CD1c-positive myeloid dendritic cell (primary cell): ENCODE measurements at regions not wholly inside any gene's neighbourhood (a gene's known extent, or its start where the extent isn't known, plus 50 kb on each side); places are given as distances from the start of the nearest gene placed in this dataset.

ENCODE experiments used
- DNase-seq: peaks from one replicate; pipeline ENCODE4 v3.0.0-alpha.2; 2016; ENCODE audit errors: extremely low spot score

DNA sequence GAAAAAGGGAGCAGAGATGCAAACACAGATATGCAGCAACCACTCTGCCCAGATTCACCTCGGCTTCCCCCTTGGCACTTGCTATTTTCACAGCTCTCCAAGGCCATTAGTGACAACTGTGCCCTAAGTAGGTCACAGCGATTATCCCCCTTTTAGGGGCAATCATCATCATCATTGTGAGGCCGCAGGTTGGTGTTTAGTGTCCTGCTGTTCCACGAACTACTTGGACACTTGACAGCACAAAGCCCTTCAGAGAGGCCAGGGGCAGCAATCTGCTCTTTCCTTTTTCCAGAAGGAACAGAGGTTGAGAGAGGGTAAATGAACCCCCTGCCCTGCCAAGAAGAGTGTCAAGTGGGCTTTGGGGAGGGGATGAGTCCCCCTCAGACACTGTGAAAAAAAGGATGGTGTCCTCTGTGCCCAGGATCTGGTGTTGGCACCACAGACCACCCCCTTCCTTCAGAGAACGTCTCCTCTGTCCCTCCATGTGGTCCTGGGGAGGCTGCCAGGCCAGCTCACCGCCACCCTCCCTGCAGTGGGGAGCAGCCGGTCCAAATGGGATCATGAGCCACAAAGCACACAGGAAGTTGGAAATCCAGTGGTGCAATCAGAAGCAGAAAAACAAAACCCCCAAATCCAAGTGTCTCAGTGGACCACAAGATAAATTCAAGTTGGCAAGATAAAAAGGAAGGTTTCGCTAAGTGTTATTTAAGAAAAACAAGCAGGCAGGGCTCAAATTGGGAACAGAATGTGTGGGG is 78.4 kb upstream of the MED9 start:
- no peak for DNase-seq

DNA sequence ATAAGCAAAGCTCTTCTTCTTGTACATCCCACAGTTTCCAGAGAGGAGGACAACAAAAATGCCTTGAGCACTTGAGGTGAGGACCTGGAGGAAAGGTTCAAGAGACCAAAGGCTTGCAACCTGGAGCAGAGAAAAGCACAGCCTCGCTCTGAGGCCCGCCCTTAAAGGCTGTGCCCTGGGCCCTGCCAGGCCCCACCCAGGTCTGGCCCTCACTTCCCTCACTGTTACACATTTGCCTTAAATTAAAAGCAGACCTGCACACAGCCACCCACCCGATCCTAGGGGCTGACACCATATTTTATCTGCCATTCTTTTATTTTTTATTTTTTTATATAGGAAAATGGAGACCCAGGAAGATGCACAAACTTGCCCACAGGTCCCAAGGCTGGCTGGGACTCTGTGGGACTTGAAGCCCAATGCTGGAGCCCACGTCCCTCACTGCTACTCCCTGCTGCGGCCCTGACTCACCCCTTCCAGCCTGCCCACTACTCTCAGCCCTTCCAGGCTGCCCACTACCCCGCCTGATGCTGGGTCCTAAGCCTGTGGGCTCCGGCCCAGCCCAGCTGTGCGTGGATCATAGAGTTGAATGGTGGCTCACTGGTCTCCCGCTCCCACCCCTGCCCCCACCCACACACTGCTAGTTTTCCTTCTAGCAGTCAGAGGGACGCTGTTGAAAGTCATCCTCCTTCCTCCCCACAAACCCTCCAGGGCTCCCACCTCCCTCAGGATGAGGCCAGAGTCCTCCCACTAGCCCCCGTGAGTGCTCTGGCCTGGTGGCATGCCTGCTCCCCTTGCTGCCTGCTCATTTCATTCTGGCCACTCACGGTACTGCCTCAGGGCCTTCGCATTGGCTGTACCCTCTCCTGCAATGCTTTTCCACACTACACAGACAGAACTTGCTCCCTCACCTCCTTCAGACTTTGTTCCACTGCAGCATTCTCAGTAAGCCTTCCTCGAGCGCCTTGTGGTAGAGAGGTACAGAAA is 77.6 kb upstream of the MED9 start:
- no peak for DNase-seq

DNA sequence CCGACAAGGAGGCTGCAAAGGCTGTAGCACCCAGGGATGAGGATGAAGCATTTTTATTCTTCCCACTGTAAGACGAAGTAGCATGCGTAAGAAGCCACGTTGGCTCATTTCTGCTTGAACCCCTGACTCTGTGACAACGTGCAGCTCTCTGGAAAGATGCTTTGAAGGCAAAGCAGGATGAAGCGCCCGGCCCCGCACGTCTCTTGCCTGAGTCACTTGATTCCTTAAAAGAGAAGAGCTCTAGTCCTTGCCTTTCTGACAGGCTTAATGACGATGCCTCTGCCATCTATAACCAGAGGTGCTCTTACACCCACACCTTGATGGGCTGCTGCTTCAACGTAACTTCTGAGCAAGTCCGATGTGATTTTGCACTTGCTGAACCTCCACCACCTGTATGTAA is 76.7 kb upstream of the MED9 start:
- DNase-seq = no peak

DNA sequence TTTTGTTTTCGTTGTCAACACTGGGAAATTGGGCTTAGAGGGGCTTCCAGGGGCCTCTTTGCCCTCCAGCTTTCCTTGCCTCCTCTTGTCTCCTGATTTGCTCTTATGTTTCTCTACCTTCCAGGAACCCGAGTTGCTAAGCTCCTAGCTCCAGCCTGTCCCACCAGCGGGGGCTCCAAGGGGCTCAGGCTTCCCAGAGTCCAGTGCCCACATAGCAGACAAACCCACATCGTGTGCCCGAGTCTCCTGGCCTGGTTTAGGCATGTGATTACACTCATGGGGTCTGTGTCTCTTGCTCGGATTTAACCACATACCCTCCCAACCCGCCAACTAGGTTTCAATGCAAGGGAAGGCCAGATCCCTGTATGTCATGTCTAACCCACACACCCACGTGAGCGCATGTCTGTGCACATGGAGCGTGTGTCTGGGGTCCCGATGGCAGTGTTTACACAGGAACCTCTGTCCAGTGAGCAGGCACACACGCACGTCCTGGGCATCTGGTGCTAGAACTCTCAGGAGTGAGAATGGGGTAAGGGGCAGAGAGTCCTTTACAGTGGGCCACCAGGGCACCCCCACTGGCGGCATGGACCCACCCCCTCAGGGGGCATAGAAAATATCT is 76.1 kb upstream of the MED9 start:
- DNase-seq = no peak

DNA sequence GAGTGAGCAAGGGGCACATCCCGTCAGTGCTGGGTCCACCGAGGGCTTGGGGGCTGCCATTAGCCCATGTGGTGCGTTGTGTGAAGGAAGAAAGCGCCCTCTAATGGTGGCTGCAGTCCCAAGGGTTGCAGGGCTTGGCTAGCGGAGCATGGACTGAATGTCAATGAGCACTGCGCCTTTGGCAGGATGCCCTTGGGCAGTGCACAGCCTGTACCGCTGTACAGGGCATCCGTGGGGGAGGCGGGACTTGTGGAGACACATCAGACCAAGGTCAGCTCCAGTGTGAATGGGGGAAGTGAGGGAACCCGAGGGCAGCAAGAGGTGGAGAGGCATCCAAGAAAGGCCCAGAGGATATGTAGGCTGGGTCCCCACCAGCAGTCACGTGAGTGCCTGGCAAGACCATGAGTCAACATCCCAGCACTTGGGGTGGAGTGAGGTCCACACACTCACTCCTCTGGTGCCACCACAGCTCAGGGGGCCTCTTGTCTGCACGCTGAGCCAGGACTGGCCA is 75.5 kb upstream of the MED9 start:
- peak; percentile 4 for DNase-seq

DNA sequence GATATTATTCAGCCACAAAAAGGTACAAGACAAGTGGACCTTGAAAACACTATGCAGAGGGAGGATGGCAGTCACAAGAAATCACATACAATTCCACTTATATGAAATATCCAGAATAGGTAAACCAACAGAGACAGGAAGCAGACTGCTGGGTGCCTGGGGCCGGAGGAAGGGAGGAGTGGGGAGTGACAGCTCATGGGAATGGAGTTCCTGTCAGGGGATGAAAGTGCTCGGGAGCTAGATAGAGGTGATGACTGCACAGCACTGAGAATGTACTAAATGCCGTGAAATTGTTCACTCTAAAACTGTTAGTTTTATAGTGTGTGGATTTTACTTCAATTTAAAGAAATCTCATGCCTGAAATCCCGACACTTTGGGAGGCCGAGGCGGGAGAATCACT is 74.2 kb upstream of the MED9 start:
- DNase-seq = no peak

DNA sequence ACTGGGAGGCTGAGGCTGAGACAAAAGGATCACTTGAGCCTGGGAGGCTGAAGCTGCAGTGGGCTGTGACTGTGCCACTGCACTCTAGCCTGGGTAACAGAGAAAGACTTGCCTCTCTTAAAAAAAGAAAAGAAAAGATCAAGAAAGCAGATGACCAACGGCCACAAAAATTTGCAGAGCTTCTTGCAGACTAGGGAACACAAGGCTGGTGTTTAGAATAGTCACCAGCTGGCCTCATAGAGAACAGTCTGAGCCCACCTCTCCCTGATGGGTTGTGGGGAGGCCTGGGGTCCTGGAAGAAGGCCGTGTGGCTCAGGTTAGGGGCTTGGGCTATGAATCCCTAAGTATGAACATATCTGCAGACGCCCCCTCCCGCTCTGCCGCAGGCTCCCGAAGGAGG is 73.7 kb upstream of the MED9 start:
- no peak for DNase-seq

DNA sequence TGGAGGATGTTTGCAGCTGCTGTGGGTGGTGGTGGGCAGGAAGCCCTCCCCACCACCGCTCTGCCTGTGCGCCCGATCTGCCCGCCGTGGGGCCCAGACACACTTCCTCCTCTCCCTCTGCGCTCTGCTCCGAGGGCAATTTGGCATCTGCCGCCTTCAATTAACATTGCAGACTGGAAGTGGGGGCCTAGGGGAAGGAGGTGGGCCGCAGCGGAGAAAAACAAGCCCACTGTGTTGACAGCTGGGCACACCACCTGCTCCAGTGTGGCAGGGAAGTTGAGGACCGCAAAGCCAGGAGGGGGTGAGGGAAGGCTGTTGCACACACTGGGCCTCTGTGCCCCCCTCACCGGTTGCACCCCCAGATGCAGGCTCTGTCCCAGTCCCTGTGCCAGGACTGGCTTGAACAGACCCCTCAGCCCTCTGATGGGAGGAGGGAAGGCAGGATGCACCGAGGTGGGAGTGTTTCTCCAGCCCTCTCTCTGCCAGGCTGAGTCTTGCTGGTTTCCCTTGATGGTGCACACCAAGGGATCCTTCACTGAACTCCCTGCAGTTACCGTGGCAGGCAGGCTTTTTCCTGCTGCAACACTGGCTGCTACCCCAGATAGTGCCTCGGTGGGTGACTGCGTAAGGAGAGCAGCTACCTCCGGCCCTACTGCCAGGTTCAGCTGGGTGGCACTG is 72.8 kb upstream of the MED9 start:
- peak; percentile 18 for DNase-seq

DNA sequence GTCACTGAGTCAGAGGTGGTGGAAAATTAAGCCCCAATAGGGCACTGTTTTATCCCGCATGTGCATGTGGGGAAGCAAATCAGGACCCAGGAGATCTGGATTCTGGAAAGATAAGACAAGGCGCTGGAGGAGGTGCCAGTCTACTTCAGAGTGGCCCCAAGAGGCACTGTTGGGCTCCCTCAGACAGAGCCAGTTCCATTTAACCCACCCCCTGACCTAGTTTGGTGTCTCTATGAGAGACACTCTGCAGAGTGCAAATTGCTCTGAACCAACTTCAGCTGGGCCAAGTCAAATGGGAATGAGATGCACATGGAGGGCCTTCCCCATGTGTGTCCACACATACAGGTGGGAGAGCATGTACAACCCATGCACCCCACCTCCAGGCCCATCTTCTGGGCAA is 71.1 kb upstream of the MED9 start:
- DNase-seq = no peak

DNA sequence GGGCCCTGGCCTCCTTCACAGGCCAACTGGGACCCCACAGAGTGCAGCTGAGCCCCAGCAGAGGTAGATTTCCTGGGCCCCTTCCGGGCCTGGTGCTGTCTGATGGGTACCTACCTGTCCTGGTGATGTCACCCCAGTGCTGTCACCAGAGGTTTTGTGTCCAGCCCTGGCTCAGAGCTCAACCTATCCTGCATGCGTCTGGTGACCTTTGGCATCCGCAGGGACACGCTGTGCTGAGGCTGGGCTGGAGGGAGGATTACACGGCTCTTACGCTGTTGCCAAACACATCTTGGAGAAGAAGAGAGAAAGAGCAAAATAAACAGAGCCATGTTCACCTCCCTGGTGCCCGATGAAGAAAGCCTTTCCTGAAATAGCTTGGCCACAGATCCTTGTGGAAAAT is 70.6 kb upstream of the MED9 start:
- DNase-seq = no peak

DNA sequence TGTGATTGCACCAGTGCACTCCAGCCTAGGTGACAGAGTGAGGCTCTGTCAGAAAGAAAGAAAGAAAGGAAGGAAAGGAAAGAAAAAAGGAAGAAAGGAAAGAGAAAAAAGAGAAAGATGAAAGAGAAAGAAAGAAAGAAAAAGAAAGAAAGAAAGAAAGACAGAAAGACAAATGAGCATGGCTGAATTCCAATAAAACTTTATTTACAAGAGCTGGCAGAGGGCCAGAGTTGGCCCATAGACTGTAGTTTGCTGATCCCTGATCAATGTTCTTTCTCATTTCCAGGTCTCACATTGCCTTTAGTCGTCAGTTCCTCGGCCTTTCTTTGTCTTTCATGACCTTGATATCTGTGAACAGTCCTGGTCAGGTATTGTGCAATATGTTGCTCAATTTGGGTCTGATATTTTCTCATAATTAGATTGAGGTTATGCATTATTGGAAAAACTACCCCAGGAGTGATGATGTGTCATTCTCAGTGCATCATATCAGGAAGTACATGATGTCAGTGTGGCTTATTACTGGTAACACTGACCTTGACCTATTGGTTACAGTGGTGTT is 68.5 kb upstream of the MED9 start:
- DNase-seq = peak; percentile 68

DNA sequence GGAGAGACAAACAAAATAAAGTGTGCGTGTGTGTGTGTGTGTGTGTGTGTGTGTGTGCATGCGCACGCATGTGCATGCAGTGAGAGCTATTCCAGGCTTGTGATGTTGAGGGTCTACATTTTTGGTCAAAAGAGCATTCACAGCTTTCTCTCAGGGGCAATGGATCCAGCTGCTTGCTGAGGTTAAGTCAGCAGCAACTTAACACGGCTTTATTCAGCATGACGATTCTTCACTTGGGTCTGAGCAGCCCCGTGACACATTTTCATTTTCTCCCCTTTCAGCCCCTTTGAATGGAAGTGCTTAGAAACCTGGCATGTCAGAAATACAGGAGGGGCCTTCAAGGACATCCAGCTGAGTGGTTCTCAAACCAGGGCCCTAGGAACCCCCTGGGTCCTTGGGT is 66.4 kb upstream of the MED9 start:
- no peak for DNase-seq

DNA sequence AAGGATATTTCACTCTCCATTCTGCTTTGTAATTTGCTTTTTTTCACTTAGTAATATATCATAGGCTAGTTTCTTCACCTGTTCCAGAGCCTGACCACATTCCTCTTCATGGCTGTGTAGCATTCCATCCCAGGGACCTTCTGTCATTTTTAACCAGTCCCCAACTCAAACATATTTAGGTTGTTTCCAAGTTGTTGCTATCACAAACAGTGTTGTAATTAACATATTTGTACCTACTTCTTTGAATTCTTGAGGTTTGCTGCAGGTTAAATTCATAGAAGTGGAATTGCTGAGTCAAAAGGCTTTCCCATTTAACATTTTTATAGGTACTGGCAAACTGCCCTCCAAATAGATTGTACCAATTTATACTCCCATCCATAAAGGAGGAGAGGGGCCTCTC is 65.1 kb upstream of the MED9 start:
- DNase-seq = no peak

DNA sequence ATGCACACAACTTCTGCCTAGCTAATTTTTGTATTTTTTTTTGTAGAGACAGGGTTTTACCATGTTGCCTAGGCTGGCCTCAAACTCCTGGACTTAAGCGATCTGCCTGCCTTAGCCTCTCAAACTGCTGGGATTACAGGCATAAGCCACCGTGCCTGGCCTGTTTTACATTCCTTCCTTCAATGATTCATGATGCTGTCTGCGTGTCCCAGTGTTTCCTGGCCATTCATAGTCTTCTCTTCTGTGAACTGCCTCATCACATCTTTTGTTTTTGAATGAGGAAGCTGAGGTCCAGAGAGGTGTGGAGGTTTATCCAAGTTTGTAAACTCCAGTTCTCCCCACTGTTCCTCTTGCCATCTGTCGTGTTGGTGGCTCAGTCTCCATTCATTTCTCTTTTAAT is 64.5 kb upstream of the MED9 start:
- DNase-seq = no peak

DNA sequence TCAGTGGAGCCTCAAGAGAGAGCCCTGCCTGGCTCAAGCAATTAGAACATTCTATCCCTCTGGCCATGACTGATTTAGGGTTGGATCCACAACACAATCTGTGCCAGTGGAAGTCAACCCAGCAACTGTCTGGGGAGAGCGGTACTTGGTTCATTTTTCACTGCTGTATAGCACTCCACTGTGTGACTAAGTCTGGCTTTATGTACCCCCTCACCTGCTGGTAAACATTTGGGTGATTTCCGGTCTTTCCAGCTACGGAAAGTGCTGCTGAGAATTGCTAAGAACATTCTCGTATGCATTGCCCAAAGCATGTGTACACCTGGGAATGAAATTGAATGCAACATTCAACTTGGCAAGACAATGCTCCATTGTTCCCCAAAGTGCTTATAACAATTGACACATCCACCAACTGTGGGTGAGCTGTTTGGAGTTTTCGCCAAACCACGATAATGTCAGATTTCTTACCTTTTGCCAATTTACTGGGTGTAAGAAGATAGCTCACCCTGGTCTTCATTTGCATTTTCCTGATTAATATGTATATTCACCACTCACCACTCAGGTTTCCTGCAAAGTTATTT is 63.5 kb upstream of the MED9 start:
- DNase-seq = no peak

DNA sequence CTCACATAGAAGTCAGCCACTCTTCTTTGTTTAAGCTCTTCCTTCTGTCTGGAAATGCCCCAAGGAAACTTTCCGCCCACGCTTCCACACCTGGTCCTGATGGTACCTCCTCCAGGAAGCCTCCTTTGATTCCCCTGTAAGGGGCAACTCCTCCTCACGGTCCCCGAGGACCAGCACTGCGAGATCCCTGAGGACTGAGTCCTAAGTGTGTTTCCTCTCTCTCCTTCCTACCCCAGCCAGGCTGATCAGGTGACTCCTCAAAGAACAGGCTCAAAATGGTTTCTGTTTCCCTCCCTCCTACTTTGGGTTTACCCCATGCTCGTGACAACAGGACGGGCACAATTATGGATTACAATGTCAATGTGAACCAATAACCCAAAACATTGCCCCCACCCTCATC is 63.0 kb upstream of the MED9 start:
- DNase-seq = no peak

DNA sequence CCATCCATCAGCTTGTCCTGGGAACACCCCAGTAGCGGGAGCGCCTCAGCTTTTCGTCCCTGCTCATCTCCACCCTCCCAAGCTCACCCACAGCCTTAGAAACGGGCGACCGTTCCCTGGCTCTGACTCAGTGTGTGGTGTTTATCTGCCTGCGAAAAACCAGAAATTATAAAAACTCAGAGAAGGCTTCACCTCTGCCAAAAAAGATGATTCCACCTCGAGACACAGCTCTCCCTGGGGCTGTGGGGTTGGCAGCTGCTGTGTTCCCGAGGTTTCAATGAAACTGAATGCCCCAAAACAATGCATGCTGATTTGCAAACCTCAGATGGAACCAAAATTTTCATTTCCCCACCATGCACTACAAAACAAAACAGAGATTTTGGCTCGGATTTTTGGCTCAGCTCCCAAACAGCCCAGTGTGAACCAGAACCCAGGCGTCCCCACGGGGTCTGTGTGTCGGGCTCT is 62.4 kb upstream of the MED9 start:
- no peak for DNase-seq

DNA sequence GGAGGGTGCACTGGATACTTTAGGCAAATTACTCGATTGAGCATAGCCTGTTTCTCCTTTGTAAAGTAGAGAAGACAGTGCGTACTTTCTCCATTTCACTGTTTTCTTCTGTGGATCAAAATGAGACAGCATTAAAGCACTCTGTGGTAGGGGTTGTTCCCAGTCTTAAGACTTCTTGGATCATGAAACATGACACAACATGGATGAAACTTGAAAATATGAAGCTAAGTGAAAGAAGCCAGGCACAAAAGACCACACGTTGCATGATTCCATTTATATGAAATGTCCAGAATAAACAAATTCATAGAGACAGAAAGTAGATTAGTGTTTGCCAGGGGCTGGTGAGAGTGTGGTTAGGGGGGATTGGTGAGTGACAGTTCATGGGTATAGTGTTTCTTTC is 61.8 kb upstream of the MED9 start:
- DNase-seq = no peak

DNA sequence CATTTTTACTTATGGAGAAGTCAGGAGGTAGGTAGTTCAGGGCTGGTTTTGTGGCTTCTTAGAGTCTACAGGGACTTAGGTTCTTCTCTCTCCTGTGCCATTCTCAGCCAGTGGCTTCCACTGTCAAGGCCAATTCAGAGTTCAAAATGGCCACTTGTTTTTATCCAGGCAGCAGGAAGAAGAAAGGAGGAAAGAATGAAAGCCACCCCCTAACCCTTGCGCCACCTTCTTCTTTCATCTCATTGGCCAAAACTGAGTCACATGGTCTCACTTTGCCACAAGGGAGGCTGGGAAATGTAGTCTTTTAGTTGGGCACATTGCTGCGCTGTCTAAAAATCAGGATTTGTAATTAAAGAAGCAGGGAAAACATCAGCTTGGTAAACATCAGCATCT is 60.8 kb upstream of the MED9 start:
- DNase-seq = peak; percentile 55

DNA sequence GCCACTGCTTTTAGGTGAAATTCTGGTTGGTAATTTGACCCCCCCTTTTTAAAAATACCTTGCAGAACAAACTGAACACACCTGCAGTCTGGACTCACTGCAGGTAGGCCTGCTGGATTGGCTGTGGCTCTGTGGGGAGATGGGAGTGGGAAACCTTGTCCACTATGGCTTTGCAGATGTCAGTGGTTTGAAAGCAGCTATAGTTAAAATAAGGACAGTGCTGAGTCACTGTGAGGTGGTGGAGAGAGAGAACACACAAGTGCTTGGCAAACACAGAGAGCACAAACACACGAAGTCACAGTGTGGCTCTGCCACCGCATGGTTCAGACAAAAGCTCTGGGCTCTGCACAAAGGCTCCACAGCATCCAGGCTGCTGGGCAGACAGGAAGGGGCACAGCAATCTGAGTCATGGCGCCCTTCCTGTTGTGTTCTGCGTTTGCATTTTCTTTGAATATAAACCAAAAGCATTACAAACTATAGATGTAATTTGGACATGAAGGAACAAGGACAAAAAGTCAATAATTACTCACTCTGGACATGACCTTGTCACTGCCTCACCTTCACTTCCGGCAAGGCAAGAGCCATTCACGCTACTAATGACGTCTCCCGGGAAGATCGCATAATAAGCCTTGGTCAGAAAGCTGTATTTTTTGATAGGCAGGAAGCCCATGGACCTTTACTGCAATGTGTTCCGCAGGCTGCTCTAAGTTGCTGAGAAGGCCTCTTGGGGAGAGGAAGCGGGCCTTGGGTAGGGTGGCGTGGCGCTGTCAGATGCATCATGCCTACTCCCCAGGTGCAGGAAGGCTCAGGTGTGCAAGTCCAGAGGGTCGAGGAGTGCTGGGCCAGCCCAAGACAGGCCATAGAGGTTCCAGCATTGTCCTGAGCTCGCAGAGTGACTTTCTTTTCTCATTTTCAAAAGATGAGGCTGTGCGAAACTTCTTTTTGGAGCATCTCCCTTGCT is 60.1 kb upstream of the MED9 start:
- DNase-seq = no peak
